OCI-M2 (cell line): ENCODE measurements at regions not wholly inside any gene's neighbourhood (a gene's known extent, or its start where the extent isn't known, plus 50 kb on each side); places are given as distances from the start of the nearest gene placed in this dataset.

Experiments
- DNase-seq: peaks from one replicate; lab custom pipeline; 2025; ENCODE audit not compliant: unreplicated experiment; lab: John Stamatoyannopoulos, UW

DNA sequence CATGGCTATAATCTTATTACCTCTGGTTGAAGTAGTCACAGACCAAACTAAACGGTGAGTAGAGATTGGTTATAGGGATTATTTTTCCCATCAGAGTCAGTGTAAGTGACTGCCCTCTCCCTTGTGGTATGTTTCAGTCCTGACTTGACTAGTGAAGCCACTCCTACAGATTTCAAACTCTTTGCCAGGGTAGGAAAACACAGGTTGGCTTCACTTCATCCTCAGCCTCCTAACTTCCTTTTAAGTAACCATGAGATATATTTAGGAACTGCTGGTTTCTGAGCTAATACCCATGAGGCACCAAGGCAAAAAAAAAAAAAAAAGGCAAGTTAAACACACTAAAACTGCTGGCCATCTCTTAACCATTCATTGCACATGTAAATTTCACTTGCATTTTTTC lies 349.2 kb upstream of the MCTP2 start:
- no peak for DNase-seq

DNA sequence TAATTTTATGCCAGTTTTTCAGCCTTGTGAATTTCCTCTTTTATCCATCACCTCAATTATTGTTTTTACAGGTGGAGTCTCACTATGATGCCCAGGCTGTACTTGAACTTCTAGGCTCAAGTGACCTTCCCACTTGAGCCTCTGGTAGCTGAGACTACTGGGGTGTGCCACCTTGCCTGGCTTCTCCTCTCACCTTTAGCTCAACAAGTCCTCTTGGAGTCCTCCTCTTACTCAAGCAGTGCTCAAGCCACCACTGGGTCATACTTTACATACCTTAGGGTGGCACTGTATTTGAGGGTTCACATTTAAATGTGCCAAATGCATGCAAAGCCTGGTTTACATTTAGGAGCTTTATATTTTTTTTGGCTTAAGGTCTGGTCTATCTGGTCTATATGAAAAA lies 350.1 kb upstream of the MCTP2 start:
- no peak for DNase-seq

DNA sequence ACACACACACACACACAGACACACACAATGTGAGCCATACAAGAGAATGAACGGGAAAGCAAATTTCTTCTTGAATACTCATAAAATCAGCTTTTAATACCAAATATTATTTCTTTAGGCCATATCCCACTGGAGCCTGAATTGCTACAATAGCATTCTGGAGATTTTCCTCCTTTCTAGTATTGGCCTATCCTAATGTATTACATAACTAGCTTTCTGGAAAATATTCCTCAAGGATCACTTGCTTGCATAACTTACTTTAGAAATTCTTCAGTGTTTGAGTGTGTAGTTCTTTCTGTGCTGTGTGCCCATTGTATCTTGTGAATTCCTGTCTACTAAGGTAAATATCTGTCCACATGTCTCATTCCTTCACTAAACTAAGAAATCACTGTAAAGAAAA lies 351.0 kb upstream of the MCTP2 start:
- no peak for DNase-seq

DNA sequence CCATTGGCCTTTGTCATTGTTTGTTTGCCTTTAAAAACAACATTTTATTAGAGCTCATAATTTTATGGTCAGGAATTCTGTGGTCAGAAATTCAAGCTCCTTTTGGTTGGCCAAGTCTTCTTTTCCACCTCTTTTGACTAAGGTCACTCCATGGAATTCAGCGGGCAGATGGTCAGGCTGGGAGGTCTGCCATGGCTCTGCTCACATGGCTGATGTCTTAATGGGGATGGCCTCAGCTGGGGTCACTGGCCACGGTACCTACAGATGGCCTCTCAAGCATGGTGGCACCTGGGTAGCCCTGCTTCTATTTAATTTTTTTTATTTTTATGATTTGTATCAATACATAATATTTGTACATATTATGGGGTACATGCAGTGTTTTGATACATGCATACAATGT lies 360.8 kb upstream of the MCTP2 start:
- no peak for DNase-seq

DNA sequence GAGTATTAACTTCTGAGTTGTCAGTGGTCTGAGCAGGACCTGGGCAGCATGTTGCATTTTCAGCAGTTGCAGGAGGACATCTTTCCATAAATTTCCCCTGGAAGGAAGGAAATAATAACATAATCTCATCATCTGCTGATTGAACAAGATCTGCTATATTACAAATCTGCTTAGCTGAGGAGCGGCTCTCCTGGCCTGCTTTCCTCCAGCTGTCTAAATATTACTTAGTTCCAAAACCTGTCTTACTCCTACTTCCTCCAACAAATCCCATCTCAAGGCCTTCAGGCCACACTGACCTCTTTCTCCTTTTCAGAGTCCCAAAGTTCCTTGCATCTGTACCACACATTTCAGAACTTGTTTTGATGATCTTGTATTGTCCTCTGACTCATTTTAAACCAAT lies 364.4 kb upstream of the MCTP2 start:
- no peak for DNase-seq

DNA sequence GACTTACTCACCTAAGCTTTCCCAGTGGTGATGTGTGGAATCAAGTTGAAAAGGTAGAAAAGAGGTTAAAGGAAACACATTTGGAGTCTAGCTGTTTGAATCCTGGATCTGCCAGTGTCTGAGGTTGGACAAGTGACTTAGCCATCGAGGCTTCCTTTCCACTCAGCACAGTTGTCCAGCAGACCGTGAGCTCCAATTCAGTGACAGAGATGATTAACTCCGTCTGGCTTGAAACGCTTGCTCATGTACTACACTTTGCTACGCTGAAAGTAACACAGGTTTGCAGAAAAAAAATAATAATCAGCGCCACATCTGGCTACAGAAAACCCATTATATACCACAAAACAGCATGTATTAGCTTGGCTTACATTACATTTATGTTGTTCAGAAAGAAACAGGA lies 364.9 kb upstream of the MCTP2 start:
- DNase-seq, result no peak

DNA sequence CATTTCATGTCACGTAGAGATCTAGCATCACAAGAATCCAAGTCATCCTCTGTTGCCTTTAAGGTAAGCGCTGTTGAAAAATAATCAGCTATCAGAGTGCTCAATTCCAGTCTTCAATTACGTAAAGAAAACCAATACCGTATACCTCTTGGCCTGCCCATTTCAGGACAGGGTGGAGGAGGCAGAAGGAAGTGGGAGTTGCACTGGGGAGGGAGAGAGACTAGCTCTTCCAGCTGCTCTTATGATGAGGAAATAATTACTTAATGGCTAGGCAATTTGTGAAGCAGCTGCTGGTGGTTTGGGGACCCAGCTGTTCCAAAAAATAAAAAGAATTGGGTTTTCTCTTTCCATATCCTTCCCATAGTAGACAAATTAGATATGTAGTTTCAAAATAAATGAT lies 365.8 kb upstream of the MCTP2 start:
- DNase-seq, result no peak

DNA sequence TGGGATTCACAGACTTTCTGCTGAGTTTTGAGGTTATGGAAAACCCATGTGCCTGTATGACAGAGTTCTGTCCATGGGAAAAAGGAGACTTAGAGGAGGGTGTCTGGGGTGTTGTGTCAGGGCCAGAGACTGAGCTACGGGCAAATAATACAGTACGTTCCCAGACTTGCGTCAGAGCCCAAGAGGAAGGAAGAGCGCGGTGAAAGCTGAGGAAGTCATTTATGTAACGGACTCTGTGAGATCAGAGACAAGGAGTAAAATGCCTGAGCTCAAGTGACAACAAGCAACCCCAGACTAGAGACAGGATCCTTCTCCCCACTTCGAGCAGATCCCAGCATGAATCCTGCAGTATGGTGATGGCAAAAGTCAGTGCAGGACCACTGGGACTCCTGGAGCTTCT lies 368.6 kb upstream of the MCTP2 start:
- no peak for DNase-seq

DNA sequence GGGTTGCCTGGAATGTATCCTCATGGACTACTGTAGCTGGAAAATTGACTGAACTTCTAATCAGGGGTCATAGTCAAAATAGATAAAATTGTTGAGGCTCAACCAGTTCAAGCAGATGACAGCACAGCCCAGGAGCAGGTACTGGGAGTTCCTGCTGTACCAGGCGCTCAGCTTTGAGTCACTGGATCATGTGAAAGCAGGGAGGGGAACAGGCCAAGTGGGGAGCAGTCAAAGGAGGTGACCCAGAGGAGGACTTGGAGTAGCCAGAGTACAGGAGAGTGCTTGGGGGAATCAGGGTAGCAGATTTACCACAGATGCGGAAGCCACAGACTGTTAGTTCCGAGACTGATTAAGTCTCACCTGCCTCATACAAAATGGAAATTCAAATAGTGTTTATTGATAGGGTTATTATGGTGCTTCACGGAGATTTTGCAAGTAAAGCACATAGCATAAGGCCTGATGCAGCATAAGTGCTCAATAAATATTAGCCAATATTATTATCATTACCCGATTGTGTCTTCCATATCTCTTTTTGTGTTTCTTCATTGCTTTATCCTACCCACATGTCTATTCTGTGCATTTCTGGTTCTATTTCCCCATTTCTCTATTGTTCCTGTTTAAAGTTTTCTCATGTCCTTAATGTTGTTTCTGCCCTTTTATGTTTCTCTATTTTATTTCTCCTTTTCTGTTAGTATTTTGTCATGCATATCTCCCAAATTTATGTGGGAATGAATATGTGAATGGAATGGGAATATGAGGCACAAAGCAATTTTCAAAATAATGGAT lies 369.2 kb upstream of the MCTP2 start:
- DNase-seq, result no peak

DNA sequence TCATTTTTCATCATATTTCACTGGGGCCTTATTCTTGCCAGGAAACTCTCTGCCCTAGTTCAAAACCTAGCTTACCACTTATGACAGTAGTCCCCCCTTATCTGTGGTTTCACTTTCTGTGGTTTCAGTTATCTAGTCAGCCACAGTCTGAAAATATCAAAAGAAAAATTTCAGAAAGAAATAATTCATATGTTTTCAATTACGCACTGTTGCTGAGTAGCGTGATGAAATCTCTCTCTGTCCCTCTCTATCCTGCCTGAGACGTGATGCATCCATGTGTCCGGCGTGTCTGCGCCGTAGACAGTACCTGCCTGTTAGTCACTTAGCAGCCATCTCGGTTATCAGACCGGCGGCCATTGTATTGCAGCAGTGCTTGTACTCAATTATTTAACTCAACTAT lies 369.9 kb upstream of the MCTP2 start:
- no peak for DNase-seq

DNA sequence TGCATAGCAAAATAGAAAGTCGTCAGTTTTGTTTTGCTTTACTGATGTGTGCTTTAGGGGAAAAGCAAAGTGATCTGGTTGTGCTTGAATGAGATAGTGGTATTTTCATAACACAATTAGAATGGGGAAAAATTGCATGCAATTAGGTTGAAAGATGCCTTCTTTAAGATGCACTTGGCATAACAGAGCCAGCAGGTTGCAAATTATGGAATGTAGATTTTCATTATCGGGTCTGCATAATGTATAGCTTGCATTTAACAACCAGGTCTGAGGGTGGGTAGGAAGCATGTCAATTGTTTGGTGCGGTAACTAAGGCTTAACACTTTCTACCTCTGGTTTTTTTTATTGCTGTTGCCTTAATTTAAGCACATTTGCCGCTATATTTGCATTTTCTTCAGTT lies 370.7 kb upstream of the MCTP2 start:
- no peak for DNase-seq

DNA sequence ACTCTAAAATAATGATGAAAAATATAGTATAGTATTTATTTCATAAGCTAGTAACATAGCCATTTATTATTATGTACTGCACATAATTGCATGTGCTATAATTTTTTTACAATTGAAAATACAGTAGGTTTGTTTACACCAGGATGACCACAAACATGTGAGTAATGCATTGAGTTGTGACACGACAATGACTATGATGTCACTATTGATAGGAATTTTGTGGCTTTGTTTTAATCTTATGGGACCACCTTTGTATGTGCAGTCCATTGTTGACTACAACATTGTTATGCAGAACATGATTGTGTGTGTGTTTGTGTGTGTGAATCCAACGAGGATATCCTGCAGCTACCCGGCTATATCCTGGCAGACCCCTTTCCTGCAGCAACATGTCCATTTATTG lies 372.2 kb upstream of the MCTP2 start:
- DNase-seq, result no peak

DNA sequence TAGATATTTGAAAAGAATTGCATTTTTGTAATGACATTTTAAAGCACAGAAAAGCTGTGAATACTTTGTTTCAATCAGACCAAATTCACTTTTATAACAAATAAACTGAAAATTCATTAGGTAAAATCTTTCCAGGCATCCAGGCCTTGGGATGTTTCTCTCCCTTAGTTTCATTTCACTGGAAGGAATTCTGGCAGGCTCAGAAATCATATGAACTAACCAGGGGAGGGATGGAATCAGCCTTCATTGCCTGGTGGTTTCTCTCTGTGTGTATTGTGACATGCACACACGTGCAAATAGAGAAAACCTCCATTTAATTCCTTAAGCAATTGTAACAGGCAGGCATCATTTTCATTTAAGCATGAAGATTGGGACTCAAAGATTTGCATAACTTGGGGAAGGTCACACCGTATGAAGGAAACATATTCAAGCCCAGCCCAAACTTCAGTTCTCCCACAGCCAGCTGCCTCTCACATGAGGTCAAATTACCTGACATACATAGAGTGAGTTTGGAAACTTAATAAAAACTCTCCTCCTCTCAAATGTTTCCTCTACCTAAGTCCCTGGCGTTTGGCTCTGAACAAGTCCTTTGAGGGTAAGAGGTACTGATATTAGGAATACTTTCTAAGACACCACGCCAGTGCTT lies 376.1 kb upstream of the MCTP2 start:
- no peak for DNase-seq

DNA sequence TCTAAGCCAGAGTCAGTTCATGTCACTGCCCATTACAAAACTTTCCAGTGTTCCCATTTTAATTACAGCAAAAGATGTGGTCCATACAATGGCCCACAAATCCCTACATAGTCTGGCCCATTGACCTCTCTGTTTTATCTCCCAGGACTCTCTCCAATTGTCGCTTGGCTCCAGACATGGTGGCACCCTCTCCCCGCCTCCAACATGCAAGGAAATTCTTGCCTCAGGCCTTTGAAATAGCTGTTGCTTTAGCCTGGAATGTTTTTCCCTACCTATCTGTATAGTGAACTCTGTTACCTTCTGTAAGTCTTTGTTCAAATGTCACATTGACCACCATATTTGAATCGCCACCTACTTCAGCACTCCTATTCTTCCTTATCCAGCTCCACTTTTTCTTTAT lies 377.3 kb upstream of the MCTP2 start:
- DNase-seq, result no peak

DNA sequence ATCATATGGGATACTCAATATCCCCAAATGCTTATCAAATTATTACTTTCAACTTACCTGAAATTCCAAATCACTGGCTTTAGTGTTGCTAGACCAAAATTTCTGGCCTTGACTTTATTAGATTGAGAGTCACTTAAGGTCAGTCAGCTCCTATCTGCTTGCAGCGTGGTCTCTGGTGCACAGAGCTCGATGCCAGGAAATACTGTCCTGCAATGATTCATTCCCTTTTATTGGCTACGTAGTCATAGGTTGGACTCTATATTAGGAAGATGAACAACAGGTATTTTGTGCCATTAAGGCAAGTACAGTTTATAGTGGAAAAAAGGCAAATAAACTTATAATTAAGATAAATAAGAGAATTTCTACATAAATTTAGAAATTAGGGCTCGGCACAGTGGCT lies 378.6 kb upstream of the MCTP2 start:
- no peak for DNase-seq

DNA sequence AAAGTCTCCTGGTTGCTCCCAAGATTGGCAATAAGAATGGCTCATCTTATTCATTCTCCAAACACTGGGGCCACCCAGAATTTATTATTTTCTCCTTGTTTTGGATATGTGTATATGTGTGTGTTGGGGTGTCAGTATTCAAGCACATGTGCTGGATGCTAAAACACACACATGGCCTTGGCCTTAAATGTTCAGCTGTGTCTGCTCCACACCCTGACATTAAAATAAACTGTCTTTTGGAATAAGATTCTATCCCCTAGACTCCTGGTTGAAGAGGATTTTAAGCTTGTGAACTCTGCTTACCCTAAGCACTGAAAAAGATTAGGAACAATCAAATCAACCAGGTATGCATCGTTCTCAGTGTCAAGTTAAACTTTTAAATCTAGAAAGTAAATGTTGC lies 382.9 kb upstream of the MCTP2 start:
- DNase-seq, result no peak

DNA sequence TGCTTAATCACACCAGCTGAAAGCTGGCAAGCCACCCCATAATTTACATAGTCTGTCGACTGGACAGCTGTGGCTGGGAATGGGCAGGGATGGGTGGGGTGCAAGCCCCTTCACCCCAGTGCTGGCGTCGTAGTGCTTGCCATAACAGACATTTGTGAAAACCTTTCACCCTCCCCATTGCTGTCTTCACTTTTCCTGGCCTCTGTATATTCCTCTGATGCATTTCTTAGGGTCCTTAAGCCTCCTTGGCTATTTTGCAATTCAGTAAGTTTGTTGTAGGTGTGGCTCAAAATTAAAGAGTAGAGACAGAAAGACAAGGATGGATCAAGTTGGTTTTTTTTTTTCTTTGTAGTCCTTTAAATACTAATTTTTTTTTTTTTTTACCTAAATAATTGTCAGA lies 383.3 kb upstream of the MCTP2 start:
- DNase-seq, result no peak

DNA sequence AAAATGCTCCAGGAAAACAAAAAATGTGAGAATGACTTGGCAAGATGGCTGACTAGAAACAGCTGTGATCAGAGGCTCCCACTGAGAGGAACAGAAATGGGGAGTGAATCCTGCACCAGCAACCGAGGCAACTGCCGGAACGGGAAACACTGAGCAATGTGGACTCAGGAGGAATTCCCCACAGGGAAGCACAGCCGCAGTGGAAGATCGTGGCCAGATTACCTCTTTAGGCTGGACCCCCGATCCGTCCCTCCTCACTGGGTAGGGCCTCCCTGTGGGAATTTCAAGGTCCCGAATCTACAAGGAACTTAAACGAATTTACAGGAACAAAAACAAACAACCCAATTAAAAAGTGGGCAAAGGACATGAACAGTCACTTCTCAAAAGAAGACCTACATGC lies 385.2 kb upstream of the MCTP2 start:
- no peak for DNase-seq

DNA sequence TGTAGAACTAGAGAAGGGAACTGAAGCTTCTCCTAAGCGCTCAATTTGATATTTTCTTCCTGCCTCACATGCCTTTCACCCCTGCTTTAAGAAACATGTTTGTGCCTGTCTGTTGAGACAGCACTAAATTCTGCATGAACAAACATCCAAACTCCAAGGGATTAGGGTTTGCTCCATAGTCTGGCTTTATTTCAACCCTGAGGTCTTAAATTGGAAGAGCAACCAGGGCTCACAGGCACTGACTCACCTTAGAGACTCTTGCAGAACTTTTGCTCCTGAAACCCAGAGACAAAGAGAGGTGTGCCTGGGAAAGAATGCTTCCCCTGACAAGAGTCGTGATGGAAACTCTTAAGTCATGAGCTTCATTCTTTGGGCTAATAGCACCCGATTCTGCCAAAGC lies 393.9 kb upstream of the MCTP2 start:
- no peak for DNase-seq

DNA sequence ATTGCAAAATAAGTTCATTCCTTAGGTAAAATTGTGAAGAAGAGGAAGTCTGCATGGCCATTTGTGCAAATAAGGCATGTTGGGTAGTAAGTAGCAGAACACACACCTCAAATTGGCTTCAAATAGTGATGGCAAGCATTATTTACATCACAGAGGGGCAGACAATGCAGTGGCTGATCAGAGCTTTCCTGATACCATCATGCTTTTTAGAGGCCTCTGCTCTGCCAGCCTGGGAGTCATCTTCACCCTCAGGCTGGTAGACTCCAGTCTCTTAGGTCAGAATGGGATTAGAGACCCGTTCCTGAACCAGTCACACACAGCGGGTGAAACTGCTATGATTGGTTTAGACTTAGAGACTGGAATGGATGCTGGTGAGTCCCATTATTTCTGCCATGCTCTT lies 396.0 kb upstream of the MCTP2 start:
- DNase-seq, result no peak

DNA sequence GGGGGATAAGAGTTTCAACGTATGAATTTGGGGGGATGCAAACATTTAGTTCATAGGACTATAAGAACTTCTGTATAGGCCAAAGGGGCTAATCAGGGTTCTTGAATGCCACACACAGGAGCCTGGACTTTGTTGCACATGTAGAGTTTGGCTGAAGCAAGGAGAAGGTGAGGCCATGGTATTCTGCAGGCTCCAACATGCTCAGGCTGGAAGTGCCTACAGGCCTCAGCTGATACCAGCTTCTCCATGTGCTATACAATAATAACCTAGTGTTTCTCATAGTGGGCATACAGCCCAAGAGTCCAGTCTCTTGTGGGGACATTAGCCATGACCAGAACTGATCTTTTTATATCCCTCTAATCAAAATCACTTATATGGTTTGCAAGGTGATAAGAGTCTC lies 399.7 kb upstream of the MCTP2 start:
- DNase-seq, result no peak

DNA sequence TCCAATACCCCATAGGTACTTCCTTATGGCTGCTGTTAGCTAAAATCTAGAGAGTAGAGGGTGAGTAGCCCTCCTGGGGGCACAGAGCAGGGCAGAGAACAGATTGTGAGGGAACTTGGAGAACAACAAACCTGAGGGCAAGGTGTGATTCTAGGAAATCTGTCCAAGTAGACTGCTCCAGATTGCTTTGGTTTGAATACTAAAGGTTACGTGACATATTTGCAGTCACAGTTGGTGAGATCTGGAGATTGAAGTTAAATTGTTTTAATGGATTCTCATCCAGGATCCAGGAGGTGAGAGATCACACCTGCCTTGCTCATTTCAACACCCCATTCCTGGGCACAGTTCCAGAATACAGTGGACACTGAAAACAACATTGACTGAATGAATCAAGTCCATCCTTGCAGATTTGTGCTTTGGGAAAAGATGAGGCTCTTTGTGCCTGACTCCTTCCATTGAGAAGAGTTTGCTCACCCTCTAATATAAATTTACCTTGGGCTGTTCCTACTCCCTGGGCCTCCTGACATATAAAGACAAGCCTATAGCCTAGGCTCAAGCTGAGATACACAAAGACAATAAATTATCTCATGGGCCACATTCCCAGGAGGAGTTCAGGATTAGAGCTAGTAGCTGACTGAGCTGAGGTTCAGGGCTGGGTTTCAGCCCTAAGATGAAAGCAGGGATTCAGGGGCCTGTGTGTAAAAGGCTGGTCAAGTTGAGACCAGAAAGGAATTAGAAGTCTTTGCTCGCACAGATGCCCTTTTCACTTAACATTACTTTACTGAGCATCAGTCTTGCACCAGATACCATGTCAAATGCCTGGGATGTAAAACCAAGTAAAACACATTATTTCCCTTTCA lies 400.9 kb upstream of the MCTP2 start:
- DNase-seq, result no peak
